Thoracic aorta (tissue), 2 donors: ENCODE measurements at regions not wholly inside any gene's neighbourhood (a gene's known extent, or its start where the extent isn't known, plus 50 kb on each side); places are given as distances from the start of the nearest gene placed in this dataset.

Experiments
- ATAC-seq: fragments of 150-250 bp; one replicate; pipeline ENCODE4 v1.8.0; 2017; ENCODE audit warnings: low read depth; ENCODE audit not compliant: insufficient number of reproducible peaks, low FRiP score
- DNase-seq: peaks from one replicate; pipeline ENCODE4 v3.0.0-alpha.2; 2020; ENCODE audit warnings: low spot score
- H3K27ac ChIP-seq, 2 donors: fragments of 200-600 bp; sonication (generic); 1 replicate in 1 of 2; 2 replicates in 1 of 2; pipeline ENCODE4 v1.5.1; 2016; ENCODE audit warnings: mild to moderate bottlenecking in 2 of 2, moderate library complexity in 2 of 2
- H3K27me3 ChIP-seq: fragments of 200-600 bp; sonication (generic); replicated peaks from 2 replicates; pipeline ENCODE4 v1.6.0; 2016; ENCODE audit warnings: mild to moderate bottlenecking; ENCODE audit not compliant: insufficient read depth
- H3K36me3 ChIP-seq: fragments of 200-600 bp; sonication (generic); one replicate; pipeline ENCODE4 v1.5.1; 2016
- H3K4me1 ChIP-seq, 2 donors: fragments of 200-600 bp; sonication (generic); 1 replicate in 1 of 2; 2 replicates in 1 of 2; pipeline versions ENCODE4 v1.5.1 to v1.6.0; 2016; ENCODE audit warnings: low read depth in 2 of 2, mild to moderate bottlenecking in 1 of 2; ENCODE audit not compliant: control insufficient read depth in 1 of 2
- H3K4me3 ChIP-seq: fragments of 200-600 bp; sonication (generic); 2 replicates; pipeline ENCODE4 v1.5.1; 2016; ENCODE audit warnings: mild to moderate bottlenecking
- H3K9me3 ChIP-seq: fragments of 200-600 bp; sonication (generic); 2 replicates; pipeline ENCODE4 v1.5.1; 2016
- TF ChIP-seq, protein P1 (sequence below): fragments of 200-600 bp; sonication (generic); IDR thresholded peaks from one replicate; pipeline ENCODE4 v1.5.1; 2019; ENCODE audit warnings: antibody characterized with exemption

DNA sequence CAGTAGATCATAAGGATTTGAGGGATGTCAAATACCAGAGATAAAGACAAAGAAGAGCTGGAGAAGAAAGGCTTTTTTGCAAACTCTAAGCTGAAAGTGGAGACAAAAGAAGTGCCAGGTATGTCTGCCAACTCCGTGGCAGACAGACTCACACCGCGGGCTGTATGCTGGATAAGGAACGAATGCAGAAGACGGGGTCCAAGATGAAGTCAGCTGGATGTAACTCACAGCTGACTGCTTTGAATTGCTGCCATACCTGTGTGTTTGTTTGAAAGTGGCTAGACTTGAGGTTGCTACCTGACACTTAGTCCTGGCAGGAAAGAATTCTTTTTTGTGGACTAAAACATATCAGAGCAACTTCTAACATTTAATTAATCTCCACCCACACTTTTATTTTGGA, 398.8 kb downstream of the DLEU7 start:
- no peaks in the 10 kb centered on the region for H3K27me3 ChIP-seq
- no peaks in the 10 kb centered on the region for H3K9me3 ChIP-seq
- no peaks in the 10 kb centered on the region for H3K36me3 ChIP-seq
- no peak for DNase-seq
- TF ChIP-seq, protein P1, sequence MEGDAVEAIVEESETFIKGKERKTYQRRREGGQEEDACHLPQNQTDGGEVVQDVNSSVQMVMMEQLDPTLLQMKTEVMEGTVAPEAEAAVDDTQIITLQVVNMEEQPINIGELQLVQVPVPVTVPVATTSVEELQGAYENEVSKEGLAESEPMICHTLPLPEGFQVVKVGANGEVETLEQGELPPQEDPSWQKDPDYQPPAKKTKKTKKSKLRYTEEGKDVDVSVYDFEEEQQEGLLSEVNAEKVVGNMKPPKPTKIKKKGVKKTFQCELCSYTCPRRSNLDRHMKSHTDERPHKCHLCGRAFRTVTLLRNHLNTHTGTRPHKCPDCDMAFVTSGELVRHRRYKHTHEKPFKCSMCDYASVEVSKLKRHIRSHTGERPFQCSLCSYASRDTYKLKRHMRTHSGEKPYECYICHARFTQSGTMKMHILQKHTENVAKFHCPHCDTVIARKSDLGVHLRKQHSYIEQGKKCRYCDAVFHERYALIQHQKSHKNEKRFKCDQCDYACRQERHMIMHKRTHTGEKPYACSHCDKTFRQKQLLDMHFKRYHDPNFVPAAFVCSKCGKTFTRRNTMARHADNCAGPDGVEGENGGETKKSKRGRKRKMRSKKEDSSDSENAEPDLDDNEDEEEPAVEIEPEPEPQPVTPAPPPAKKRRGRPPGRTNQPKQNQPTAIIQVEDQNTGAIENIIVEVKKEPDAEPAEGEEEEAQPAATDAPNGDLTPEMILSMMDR, result no peak
- no peak overlapping the region for H3K27ac ChIP-seq
- H3K4me3 ChIP-seq, result no peak overlapping the region
- no peak for ATAC-seq
- H3K4me1 ChIP-seq, result no peaks in the 10 kb centered on the region

DNA sequence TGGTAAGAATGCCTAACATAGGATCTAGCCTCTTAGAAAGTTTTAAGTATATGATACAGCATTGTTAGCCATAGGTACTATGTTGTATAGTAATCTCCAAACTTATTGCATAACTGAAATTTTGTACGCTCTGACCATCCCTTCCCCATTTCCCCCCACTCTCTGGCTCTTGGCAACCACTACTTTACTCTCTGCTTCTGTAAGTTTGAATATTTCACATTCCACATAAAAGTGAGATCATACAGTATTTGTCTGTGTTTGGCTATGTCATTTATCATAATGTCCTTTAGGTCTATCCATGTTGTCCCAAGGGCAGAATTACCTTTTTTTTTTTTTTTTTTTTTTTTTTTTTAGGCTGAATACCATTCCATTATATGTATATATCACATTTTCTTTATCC, 396.9 kb downstream of the DLEU7 start:
- Histone ChIP-seq H3K36me3 (no peaks in the 10 kb centered on the region), H3K27ac (no peak overlapping the region), H3K4me3 (no peak overlapping the region), H3K9me3 (no peaks in the 10 kb centered on the region), H3K4me1 (peaks cover 0 to under 1% of the 10 kb centered on the region in 2 donors), H3K27me3 (no peaks in the 10 kb centered on the region)
- ATAC-seq (no peak), DNase-seq (no peak)
- TF ChIP-seq, protein P1, result no peak

DNA sequence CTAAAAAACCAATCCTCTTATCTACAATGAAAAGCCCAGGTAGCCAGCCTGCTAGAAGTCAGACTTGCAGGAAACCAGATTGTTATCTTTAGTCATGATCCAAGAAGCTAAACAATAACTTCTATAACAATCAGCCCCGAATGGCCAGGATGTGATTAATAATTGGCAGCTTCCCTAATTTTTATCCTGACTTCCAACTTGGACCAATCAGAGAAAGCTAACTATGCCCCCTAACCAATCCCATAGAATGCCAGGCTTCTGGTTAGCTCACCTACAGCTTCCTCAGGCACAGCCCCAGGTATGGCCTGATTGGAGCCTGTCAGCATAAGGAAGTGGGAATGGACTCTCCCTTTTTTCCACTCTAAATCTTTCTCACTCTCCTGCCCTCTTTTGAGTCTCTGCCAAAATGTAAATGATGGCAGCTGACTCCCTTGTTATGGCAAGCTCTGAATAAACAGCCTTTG, 394.9 kb downstream of the DLEU7 start:
- H3K27me3 ChIP-seq, result no peaks in the 10 kb centered on the region
- H3K4me1 ChIP-seq, result peaks cover 2 to 14% of the 10 kb centered on the region in 2 donors
- H3K36me3 ChIP-seq, result no peaks in the 10 kb centered on the region
- ATAC-seq (no peak), DNase-seq (no peak)
- H3K9me3 ChIP-seq, result no peaks in the 10 kb centered on the region
- no peak overlapping the region for H3K27ac ChIP-seq
- TF ChIP-seq, protein P1, result no peak
- H3K4me3 ChIP-seq, result no peak overlapping the region

DNA sequence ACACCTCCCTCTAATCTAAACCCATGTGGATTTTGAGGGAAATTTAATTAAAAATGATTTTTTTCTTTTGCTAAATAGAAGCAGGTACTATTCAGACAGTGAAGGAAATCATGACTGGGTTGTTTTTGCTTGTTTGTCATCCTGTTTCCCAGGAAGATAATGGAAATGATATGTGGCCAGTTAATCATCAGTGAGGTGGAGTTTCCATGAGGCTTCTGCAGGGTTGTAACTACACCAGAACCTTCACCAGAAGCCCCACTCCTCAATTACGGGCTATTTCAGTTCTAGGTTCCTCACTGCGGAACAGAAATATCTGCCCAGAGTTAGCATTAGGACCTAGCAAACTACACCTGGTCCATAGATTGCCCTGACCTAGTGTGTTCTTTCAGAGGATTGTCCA, 394.0 kb downstream of the DLEU7 start:
- DNase-seq (no peak), ATAC-seq (no peak)
- H3K9me3 ChIP-seq, result no peaks in the 10 kb centered on the region
- H3K4me1 ChIP-seq, result peaks cover 3 to 23% of the 10 kb centered on the region in 2 donors
- H3K27me3 ChIP-seq, result no peaks in the 10 kb centered on the region
- H3K27ac ChIP-seq, result no peak overlapping the region
- TF ChIP-seq, protein P1, result no peak
- no peaks in the 10 kb centered on the region for H3K36me3 ChIP-seq
- H3K4me3 ChIP-seq, result no peak overlapping the region

DNA sequence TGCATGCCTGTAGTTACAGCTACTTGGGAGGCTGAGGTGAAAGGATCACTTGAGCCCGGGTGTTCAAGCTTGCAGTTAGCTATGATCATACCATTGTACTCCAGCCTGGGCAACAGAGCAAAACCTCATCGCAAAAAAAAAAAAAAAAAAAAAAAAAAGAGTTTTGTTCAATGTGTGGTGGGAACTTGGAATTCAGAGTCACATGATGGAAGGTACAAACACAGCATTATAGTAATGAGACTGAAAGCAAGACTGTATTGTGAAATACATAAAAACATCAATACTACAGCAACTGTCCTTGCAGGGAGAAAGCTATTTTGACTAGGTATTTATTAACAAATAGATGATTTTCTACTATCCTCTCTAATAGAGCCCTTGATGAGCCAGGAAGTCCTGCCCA, 393.2 kb downstream of the DLEU7 start:
- no peak overlapping the region for H3K27ac ChIP-seq
- no peaks in the 10 kb centered on the region for H3K27me3 ChIP-seq
- DNase-seq (no peak), ATAC-seq (no peak)
- H3K9me3 ChIP-seq, result no peaks in the 10 kb centered on the region
- no peaks in the 10 kb centered on the region for H3K36me3 ChIP-seq
- no peak overlapping the region for H3K4me3 ChIP-seq
- H3K4me1 ChIP-seq, result peaks cover 3 to 24% of the 10 kb centered on the region in 2 donors
- TF ChIP-seq, protein P1, result no peak
